HG02588 (cell line): ENCODE measurements at regions not wholly inside any gene's neighbourhood (a gene's known extent, or its start where the extent isn't known, plus 50 kb on each side); places are given as distances from the start of the nearest gene placed in this dataset.
"Not testable (repeated sequence)": the region's sequence is repeated elsewhere in the genome, so short reads cannot be mapped to it uniquely, and the experiment has no call there.

ENCODE experiments used
- ATAC-seq: cut with Tn5 transposase; IDR thresholded peaks from one replicate; pipeline ENCODE4 v1.9.1; 2021; ENCODE audit warnings: mild to moderate bottlenecking, moderate library complexity; ENCODE audit not compliant: unreplicated experiment

DNA sequence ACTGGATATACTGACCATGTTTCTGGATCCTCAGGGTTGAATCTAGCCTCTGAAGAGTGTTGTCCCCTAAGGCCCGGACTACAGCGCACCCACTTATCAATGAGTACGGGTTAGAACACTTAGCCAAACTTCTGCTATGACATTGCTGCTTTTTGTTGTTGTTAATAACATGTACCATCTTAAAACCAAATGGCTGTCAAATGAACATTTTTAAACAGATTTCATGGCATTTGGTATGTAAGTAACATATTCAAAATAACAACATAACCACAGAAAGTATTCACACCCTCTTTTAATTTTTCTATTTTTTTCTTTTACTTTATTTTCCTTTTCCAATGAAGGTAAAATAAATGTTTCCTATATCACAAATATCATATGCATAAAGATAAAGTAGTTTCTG is 1292.5 kb upstream of the TENM4 start:
- ATAC-seq, result no peak

DNA sequence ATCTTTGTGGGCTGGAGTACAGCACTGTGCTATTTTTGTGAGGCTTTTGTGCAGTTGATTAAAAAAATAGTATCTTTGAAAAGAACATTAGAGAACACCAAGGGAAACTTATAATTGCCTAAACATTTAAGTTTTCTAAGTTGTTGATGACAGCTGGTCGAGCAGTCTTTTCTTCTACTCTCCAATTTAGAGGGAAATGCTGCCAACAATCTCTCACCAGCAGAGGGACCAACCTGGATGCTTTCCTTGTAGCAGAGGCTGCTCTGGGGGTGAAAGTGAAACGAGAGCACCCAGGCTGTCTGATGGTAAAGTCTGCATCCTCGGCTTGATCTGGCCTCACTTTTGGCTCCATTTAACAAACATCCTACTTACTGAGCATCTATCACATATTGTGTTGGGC is 1286.5 kb upstream of the TENM4 start:
- peak; percentile 89 for ATAC-seq

DNA sequence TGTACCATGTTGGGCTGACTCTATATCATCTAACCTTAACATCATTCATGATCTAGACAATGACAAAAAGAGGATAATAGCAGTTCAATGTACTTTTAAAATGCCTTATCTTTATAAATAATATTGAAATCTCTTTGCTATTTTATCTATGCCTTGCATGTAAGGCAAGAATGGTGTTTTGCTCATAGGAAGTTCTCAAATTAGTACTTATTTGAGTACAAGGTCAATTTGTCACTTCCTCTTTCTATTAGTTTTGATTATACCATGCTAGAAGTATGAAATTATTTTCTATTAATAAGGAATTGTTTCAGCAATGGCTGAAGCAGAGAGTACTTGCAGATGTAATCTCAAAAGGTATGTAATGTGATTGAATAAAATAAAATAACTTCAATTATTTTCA is 1285.4 kb upstream of the TENM4 start:
- ATAC-seq, result no peak

DNA sequence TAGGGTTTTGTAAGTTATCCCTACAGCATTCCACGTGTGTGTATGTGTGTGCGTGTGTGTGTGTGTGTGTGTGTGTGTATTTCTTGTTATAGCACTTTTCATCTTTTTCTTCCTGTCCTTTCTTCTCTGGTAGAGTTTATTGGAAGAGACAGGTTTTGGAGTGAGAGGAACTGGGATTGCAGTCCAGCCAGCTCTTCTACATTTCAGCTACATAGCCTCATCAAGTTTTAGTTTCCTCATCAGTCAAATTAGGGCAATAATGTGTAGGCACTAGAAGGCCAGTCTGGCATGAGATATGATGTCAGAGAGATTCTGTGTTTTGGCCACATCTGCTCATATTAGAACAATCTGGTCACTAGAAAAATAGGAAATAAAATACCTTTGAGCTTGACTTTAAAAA is 1283.5 kb upstream of the TENM4 start:
- no peak for ATAC-seq

DNA sequence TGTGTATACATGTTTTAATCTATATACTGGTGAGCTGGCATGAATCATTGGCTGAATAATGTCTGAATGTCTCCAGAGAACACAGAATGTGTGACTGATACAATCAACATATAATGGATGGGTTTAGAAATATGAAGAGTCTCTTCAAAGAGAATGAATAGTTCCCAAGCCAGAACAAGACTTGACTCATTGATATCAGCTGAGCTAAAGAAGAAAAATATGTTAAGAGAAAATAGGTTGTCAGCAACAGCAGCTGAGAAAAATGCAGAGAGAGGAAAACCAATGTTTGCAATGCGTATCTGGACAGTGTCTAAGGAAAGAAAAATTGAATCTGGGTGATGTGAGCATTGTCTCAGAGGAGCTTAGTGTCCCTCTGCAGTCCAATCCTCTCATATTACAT is 1281.8 kb upstream of the TENM4 start:
- no peak for ATAC-seq

DNA sequence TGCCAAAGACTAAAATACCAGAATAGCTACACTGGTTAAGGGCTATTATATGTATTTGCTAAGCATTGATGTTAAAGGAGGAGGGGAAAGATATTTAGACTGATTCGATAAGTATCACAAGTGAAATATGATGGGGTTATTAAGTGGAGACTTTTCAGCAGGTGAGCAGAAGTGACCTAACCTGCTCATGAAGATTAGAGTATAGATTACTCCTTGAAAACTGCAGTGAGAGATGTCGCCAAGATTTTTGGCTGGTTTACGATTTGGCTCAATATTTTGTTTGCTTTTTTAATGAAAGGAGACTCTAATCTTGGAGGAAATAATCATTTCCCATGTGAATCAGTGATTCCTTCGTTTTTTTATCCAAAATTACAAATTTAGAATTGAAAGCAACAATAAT is 1279.5 kb upstream of the TENM4 start:
- no peak for ATAC-seq

DNA sequence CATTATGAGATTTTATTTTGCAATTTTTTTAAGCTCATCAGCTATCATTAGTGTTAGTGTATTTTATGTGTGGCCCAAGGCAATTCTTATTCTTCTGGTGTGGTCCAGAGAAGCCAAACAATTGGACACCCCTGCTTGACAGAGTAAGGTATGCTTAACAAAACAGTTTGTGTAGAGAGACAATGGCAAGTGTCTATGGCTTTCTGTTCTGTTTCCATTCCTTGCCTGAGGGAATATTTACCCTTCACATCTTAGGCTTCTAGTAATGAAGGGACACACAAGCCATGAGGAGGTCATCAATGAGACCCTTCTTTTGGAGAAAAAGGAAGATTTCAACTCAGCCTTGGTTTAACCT is 1278.4 kb upstream of the TENM4 start:
- ATAC-seq, result no peak

DNA sequence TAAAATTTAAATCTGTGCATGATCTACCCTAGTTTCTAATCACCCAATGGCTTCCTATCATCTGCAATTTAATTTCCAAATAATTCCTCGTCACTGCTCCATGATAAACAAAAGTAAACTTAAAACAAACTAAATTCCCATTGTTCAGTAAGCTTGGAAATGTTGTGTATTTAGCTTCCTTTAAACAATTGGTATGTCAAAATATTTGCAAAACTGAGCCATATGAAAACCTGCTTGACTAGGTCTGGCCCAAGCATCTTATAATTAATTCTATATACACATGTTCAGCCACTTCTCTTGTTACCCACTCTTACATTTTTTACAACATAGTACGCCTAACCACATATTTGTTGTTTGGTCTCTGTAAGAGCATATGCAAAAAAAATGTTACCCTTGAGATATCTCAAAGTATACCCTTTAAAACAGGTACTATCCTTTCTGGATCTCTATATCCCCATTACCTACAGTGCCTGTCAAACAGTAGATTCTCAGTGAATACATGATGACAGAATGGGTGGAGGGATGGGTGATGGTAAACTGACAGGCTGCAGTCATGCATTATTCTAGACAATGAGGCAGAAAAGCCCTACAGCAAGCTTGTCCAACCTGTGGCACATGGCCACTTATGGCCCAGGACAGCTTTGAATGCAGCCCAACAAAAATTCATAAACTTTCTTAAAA is 1277.9 kb upstream of the TENM4 start:
- no peak for ATAC-seq

DNA sequence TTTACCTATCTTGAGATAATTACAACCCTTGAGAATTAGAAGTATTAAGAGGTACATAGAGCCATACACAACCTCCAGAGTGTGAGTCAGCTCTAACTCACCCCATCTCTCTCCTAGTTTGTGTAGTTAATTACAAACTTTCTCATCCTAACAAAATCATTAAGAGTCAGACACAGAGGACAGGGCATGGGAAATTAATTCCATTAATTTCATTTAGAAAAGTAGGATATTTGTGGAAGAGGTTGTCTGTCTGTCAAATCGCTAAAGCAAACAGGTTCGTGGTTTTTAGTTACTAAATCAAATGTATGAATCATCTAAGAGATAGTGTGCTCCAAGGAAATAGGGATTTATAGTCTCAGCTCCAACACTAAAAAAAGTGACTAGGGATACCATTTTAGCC is 1261.4 kb upstream of the TENM4 start:
- no peak for ATAC-seq

DNA sequence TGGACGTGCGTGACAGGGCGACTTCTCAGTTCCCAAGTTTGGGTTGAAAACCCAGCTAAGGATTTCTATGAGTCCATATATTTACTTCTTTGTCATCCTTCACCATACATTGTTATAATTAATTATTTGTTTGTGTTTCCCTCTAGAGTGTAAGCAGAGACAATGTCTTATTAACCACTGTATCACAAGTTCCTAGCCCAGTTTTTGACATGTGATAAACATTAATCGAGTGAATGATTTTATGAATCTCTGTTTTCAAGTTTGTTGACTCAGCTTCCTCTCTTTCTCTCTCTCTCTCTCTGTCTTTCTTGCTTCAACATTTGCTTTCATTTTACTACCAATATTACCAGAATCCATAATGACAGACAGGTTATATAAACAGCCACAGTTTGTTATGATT is 1259.6 kb upstream of the TENM4 start:
- ATAC-seq, result no peak

DNA sequence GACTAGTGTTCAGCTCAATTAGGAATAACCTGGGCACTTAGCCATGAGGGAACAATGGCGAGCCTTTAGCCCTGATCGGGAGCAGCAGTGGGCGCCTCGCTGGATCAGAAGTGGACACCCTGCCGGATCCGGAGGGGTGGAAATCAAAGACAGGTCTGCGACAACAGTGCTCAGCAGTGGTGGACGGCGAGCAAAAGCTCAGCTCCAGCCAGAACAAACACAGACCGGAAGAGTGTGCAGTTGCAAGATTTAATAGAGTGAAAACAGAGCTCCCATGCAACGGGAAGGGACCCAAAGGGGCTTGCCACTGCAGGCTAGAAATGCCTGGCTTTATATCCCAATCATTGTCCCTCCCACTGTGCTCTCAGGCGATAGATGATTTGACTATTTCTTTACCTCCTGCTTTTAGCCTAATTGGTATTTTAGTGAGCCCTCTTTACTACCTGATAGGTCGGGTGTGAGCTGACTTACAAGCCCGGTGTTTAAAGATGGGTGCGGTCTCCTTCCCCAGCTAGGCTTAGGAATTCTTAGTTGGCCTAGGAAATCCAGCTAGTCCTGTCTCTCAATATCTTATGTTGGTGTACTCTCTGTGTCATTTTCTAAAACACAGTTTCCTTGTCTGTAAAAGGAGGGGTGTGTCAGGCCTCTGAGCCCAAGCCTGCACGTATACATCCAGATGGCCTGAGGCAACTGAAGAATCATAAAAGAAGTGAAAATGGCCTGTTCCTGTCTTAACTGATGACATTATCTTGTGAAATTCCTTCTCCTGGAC is 1258.8 kb upstream of the TENM4 start:
- not testable (repeated sequence) for ATAC-seq

DNA sequence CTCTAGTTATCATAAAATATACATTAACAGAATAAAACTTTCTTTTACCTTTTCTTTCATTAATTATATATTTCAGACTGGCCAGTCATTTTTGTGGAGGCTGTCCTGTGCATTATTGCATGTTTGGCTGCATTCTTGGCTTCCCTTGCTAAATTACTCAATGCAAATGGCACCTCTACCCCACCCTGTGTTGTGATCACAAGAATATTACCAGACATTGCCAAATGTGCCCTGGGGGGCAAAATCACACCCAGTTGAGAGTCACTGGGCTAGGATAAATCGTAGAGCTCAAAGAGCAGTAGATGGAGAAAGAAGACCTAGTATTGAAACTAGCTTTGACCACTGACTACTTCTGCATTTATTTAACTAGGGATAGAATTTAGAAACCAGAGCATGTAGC is 1257.8 kb upstream of the TENM4 start:
- no peak for ATAC-seq

DNA sequence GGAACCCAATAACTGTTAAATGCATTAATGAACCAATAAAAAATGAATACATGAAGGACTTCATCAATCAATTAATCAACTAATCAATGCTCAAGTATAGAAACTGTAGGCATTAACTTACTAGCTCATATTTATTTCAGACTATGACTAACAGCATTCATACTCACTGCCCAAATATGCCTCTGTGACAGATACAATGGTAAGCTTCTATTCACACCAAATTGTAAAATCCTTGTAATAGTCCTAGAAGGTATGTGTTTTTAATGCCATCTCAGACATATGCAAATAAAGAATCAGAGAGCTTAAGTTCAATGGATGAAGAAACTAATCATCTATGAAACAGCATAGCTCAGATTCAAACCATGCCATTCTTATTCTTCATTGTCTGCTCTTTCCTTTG is 1253.6 kb upstream of the TENM4 start:
- ATAC-seq, result no peak

DNA sequence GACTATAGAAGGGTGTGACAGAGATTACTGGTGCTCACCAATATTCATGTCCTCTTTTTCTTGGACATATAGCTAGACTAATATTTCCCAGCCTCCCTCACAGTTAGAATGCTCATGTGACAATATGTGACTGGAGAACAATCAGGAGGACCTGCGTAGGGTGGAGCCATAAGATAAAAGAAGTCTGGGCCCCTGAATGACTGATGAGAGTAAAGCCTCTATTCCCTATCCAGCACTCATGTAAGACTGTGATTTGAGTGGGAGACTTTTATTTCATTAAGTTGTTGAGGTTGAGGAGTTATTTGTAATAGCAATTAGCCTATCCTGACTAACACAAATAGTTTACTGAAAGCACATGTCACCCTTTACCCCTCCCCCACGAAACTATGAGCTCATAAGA is 1247.1 kb upstream of the TENM4 start:
- ATAC-seq, result no peak

DNA sequence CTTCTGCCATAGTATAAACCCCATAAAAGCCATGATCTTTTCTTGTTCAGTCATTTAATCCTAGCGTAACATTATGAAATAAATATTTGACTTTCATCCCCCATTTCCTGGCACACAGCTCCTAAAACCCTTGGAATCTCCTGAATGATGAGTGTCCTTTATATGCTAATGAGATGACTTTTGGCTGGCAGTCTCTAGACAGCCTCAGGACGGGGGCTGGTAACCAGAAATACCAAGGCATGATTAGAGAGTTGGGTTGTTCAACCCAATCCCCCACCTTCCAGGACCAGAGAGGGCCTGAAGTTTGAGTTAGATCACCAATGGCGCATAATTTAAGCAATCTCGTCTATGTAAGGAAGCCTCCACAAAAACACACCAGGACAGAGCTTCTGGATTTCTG is 1246.1 kb upstream of the TENM4 start:
- no peak for ATAC-seq

DNA sequence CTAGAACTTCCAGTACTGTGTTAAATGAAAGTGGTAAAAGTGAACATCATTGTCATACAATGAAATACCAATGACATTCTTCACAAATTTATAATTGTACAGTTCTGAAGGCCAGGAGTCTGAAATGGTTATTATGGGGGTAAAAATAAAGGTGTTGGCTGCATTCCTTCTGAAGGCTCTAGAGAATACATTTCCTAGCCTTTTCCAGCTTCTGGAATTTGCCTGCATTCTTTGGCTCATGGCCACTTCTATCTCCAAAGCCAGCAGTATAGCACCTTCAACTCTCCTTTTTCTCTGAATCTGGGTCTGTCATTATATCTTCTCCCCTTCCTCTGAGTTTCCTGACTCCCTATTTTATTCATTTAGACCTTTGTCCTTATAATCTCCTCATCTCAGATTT is 1232.7 kb upstream of the TENM4 start:
- ATAC-seq, result no peak

DNA sequence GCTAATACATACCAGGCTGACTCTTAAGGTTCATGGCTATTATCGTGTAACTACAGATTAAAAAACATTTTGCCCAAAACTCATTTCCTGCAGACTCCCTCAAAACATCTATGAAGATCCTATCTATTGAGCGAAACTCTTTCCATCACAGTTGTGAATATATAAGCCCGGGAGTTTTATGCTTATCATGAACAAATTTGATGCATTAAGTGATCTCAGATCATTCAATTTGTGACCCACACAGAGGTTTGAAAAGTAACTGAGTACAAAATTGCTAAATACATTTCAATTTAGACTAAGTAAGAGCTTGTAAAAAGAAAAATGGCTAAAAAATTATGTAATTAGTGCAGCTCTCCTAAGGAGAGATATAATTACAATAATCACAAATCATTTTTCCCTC is 1228.8 kb upstream of the TENM4 start:
- ATAC-seq, result no peak

DNA sequence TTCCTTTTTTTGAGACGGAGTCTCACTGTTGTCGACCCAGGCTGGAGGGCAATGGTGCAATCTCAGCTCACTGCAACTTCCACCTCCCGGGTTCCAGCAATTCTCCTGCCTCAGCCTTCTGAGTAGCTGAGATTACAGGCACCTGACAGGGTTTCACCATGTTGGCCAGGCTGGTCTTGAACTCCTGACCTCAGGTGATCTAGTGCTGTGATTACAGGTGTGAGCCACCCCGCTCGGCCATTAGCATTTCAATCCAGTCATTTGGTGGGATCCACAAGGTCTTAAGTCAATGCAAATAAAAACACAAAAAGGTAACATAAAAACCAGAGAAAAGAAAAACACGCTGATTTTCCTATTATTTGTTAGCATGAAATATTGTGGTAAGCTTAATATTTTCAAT is 1227.2 kb upstream of the TENM4 start:
- ATAC-seq, result no peak

DNA sequence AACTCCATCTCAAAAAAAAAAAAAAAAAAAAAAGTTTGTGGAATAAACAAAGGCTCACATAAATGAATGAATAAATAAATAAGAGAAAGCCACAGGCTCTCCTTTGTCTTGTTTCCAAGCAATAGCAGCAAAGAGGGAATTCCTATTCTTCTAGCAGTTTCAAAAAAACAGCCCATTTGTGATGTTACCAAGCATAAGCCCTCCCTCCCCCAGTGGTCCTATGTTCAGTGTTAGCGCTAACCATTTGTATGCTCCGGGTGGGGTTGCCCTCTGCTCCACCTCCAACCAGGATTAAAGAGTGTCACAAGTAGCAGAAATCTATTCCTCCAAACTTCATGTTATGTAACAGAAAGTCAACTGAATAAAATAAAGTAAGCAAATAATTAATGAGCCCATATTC is 1215.0 kb upstream of the TENM4 start:
- no peak for ATAC-seq

DNA sequence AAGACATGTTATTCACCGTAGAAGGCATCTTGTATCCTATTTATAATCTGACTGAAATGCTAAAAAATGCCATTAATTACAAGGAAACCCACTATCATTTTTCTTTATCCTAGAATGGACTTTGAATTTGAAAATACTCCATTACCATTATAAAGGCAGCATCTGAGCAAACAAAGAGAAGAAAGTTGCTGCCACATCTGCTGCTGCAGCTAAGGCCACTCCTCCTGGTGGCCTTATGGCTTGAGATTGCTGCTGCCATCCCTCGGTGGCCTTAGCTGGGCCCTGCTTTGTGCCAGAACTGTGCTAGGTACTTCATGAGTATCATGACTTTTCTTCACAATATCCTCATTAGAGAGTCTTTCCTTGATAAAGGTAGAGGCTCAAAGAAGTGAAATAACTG is 1210.1 kb upstream of the TENM4 start:
- ATAC-seq, result no peak

DNA sequence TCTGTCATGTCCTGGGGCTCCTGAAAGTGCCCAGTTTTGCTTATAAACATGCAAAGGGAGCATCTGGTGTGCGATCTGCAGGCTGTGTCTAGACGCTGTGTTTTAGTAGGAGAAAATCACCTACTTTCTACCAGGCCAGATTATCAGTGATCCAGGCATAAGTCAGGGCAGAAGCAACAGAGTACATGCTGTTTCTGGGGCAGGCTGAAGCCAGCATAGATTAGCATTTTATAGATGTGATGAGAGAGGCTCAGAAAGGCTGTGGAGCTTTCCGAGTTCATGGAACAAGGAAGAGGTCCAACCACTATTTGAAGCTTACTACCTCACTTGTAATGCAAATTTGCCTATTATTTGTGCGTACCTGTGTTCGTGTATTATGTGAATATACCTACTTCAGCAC is 1208.4 kb upstream of the TENM4 start:
- no peak for ATAC-seq

DNA sequence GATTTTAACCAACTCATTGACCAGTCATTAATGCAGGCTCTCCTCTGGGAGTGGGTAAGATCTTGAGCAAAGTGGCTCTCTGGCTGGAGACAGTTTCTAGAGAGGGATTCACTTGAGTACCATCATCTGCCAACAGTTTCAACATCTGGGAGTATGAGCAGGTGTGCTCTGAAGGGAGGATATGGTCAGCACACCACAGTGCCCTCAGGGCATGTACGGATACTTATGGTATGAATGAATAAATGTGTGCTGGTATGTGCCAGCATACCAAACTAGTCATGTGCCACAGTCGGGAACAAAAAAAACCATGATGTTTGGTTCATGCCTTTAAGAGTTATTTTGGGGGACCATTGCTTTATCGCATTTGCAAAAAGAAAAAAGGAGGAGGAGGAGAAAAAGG is 1197.5 kb upstream of the TENM4 start:
- ATAC-seq, result no peak

DNA sequence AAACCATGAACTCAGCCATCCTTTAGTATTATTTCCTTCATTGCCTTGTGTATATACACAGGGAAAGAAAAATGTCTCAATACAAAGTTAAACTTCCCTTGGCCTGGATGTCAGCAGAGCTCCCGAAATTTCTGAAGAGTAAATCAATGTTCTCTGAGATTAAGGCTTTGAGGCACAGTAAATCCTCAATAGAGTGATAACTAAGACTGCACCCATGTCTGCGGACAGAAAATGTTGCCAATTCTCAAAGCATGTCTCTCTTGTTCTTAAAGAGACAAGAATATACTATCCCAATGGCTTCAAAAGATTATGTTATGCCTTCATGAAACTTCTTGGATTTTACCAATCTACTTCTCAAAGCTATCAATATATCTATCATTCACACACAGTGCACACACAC is 1196.7 kb upstream of the TENM4 start:
- no peak for ATAC-seq
